NB4 (cell line): ENCODE measurements at regions not wholly inside any gene's neighbourhood (a gene's known extent, or its start where the extent isn't known, plus 50 kb on each side); places are given as distances from the start of the nearest gene placed in this dataset.

Experiments
- DNase-seq: peaks from one replicate; pipeline ENCODE4 v3.0.0; 2010; ENCODE audit warnings: low read depth
- H3K4me3 ChIP-seq: one replicate; pipeline ENCODE4 v1.5.1; 2011; ENCODE audit warnings: mild to moderate bottlenecking, low read depth, low read length, moderate library complexity
- CTCF ChIP-seq: IDR thresholded peaks from one replicate; pipeline ENCODE4 v1.5.1; 2012; ENCODE audit warnings: low read depth, low read length
- MYC ChIP-seq: IDR thresholded peaks from 2 replicates; pipeline ENCODE4 v1.6.1; 2011; ENCODE audit warnings: low read depth, low read length
- POLR2A ChIP-seq: IDR thresholded peaks from 2 replicates; pipeline ENCODE4 v1.6.1; 2011; ENCODE audit warnings: mild to moderate bottlenecking; ENCODE audit not compliant: insufficient read length; ENCODE audit errors: extremely low read depth
- TF ChIP-seq, protein P1 (sequence below): IDR thresholded peaks from 2 replicates; pipeline ENCODE4 v1.6.1; 2011; ENCODE audit warnings: low read depth, low read length

DNA sequence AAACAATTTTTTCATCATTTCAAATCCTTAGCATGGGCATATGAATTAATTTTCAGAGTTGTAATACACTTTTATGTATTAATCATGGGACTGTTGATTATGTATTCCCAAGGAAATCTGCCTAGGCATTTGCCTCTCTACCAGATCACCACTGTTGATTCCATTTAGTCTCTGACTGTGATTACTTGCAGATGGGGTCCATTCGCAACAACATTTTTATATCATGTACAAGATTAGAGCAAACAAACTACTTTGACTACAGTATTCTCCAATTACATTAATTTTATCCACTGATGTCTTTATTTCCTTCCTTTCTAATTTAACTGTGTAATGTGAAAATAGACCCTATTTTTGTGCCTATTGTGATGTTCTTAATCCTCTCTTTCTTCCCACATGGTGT lies 831.4 kb upstream of the SLC35B3 start:
- TF ChIP-seq MYC: no peak
- TF ChIP-seq, protein P1, sequence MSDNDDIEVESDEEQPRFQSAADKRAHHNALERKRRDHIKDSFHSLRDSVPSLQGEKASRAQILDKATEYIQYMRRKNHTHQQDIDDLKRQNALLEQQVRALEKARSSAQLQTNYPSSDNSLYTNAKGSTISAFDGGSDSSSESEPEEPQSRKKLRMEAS: no peak
- TF ChIP-seq CTCF: no peak
- no peak for TF ChIP-seq POLR2A
- no peak overlapping the region for H3K4me3 ChIP-seq
- DNase-seq: no peak

DNA sequence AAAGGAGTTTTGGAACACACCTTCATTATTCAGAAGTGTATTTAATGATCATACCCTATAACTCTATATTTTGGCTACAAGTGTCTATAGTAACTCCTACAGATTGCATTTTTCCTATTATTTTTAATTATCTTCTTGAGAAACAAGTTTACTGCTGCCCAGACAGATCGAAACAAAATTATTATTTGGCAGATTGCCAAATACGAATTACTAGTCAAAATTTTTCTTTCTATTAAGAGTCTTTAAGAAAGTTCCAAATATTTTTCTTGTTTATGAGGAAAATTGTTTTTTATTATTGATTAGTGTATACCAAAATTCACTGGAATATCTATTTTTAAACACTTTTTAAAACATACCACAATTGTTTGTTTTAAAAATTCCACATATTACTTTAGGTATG lies 821.9 kb upstream of the SLC35B3 start:
- no peak overlapping the region for H3K4me3 ChIP-seq
- TF ChIP-seq, protein P1: no peak
- TF ChIP-seq MYC: no peak
- no peak for TF ChIP-seq CTCF
- TF ChIP-seq POLR2A: no peak
- no peak for DNase-seq

DNA sequence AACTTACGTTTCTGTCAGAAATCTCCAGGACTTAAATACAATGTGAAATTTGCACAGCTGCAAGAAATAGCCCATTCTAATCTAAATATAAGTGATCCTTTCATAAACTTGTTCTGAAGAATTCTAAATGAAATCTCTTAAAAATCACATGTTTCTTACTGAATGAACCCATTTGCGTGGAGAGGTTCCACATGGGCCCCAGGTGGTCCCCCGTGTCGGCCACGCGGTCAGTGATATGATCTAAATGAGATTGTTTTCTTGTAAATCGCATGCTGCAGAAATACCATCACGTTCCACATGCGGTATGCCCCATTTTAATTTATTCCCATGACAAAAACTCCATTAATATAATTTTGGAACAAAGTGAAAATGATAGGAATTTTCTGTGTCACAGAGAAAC lies 818.9 kb upstream of the SLC35B3 start:
- DNase-seq: no peak
- H3K4me3 ChIP-seq: no peak overlapping the region
- TF ChIP-seq, protein P1: no peak
- TF ChIP-seq POLR2A (no peak), CTCF (no peak), MYC (no peak)

DNA sequence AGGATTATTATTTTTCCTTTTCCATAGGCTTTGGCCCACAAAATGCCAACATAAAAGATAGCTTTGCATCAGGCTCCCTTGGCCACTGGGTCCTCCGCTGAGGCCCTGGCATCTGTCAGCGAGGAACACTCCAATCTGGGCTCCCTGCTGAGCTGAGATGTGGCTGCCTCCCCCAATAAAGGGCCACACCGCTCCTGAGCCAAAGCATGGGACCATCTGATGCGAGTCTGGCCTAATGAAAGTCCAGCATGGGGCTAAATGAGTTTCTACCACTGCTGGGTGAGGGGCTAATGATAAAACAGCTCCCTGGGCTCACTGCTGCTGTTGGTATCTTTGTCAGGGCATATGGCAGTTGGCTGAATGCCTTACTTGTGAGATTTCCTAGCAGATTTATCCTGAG lies 817.5 kb upstream of the SLC35B3 start:
- TF ChIP-seq CTCF (no peak), POLR2A (no peak), MYC (no peak)
- TF ChIP-seq, protein P1: no peak
- no peak for DNase-seq
- H3K4me3 ChIP-seq: no peak overlapping the region

DNA sequence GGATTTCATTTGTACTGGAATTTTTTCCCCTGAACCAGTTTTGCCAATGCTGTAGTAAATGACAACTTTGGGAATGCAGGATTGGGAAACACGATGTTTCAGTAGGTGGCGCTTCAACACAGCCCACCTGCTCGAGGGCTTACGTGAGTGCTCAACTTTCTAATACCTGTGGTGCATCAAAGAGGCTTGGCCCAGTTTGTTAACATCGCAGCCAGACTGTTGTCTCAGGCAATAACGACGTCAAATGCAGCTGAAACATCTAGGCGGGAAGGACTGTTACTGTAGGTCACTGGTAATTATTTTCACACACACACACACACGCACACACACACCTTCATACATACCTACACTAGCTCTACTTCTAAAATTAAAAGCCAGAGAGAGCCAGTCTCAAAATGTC lies 815.5 kb upstream of the SLC35B3 start:
- peak; percentile 27 for DNase-seq
- TF ChIP-seq POLR2A (no peak), CTCF (peak; percentile 42), MYC (no peak)
- TF ChIP-seq, protein P1: no peak
- H3K4me3 ChIP-seq: no peak overlapping the region

DNA sequence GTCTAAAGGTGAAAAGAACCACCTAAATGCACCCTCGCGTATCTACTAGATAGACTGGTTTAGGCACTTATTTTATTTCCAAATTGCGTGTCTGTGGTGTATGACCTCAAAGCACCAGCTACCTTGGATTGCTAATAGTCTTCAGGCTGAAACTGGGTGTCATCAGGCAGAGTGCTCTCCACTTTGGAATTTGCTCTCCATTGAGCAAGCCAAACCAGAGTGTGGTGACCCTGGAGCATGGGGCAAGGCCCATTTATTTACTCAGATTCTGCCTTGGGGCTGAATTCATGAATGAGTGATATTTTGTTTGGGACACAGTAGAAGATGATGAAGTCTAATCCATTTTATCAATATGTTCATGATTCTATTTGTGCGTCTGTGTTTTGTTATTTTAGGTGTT lies 812.8 kb upstream of the SLC35B3 start:
- no peak overlapping the region for H3K4me3 ChIP-seq
- TF ChIP-seq MYC (no peak), CTCF (no peak), POLR2A (no peak)
- TF ChIP-seq, protein P1: no peak

More for the DNA sequence above, 812.8 kb upstream of the SLC35B3 start:
- no peak for DNase-seq
